ENCODE measurements at regions not wholly inside any gene's neighbourhood (a gene's known extent, or its start where the extent isn't known, plus 50 kb on each side); places are given as distances from the start of the nearest gene placed in this dataset.

DNA sequence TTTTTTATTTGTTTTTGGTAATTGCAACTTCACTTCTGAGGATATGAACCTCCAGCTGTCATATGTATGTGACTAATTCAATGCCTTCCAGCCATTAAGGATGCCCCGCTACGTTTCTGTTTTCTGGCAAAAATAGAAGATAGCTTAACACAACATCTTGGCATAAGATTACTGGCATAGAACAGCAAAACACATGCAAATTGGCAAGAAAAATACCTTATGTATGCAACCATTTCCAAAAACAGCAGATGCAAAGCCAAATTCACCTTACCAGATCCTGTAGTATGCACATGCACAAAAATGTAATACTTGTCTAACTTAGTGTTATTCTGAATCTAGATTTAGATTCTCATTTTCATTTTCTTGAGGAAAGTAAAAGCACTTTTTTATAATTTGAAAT, 461.1 kb upstream of the CYLC2 start:
- Histone ChIP-seq H3K4me2 (replicated peaks; ENCODE audit: low read depth, low read length, poor library complexity, severe bottlenecking) (no peak overlapping the region), H2AFZ (ENCODE audit: insufficient read depth, low read depth, low read length, poor library complexity, severe bottlenecking) (no peak overlapping the region), H3K36me3 (replicated peaks in 1 of 2; ENCODE audit: control extremely low read depth in 1 of 2, control insufficient read depth in 1 of 2, extremely low read depth in 1 of 2, insufficient read depth in 2 of 2, low read length in 1 of 2) (no peaks in the 10 kb centered on the region), H3K4me3 (ENCODE audit: control extremely low read depth in 1 of 5, extremely low read depth in 1 of 5, insufficient read depth in 1 of 5, low read depth in 2 of 5, low read length in 4 of 5) (no peak overlapping the region), H3K79me2 (ENCODE audit: control insufficient read depth, insufficient read depth, low read length) (no peaks in the 10 kb centered on the region), H3K27ac (ENCODE audit: low read length in 2 of 2) (no peak overlapping the region), H3K27me3 (replicated peaks in 1 of 4; ENCODE audit: control extremely low read depth in 1 of 4, control insufficient read depth in 3 of 4, insufficient read depth in 4 of 4, low read length in 3 of 4) (no peaks in the 10 kb centered on the region), H4K20me1 (ENCODE audit: control insufficient read depth, insufficient read depth, low read length, poor library complexity, severe bottlenecking) (no peaks in the 10 kb centered on the region), H3K9me3 (ENCODE audit: control extremely low read depth in 1 of 3, control insufficient read depth in 2 of 3, insufficient read depth in 1 of 3, low read length in 2 of 3) (no peaks in the 10 kb centered on the region), H3K9ac (ENCODE audit: low read length) (no peak overlapping the region), H3K4me1 (ENCODE audit: control insufficient read depth in 2 of 2, insufficient read depth in 2 of 2, low read length in 2 of 2) (no peaks in the 10 kb centered on the region)
- ATAC-seq (ENCODE audit: low read depth) (no peak), DNase-seq (no peak)
- no peaks in the 10 kb centered on the region for H3K27me3 Mint-ChIP-seq
- ChIA-PET CTCF (no interaction called here), POLR2A (no interaction called here)
- WGBS (ENCODE audit: insufficient coverage): 100% methylated on average over 2 of the region's 2 CpGs
- no peak for TF ChIP-seq EZH2 (IDR thresholded peaks at IDR 0.05; ENCODE audit: borderline replicate concordance, insufficient read depth, low read depth, low read length, poor library complexity, severe bottlenecking)
- TF ChIP-seq, protein P1, sequence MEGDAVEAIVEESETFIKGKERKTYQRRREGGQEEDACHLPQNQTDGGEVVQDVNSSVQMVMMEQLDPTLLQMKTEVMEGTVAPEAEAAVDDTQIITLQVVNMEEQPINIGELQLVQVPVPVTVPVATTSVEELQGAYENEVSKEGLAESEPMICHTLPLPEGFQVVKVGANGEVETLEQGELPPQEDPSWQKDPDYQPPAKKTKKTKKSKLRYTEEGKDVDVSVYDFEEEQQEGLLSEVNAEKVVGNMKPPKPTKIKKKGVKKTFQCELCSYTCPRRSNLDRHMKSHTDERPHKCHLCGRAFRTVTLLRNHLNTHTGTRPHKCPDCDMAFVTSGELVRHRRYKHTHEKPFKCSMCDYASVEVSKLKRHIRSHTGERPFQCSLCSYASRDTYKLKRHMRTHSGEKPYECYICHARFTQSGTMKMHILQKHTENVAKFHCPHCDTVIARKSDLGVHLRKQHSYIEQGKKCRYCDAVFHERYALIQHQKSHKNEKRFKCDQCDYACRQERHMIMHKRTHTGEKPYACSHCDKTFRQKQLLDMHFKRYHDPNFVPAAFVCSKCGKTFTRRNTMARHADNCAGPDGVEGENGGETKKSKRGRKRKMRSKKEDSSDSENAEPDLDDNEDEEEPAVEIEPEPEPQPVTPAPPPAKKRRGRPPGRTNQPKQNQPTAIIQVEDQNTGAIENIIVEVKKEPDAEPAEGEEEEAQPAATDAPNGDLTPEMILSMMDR (IDR thresholded peaks at IDR 0.05): no peak
- intact Hi-C loops (cut with micrococcal nuclease): no loop called here
- H3K4me1 Mint-ChIP-seq: no peaks in the 10 kb centered on the region
- H3K4me3 Mint-ChIP-seq: no peak overlapping the region
- peaks cover 2% of the 10 kb centered on the region for H3K9me3 Mint-ChIP-seq (ENCODE audit: insufficient read depth)
- H3K27ac Mint-ChIP-seq: no peak overlapping the region

DNA sequence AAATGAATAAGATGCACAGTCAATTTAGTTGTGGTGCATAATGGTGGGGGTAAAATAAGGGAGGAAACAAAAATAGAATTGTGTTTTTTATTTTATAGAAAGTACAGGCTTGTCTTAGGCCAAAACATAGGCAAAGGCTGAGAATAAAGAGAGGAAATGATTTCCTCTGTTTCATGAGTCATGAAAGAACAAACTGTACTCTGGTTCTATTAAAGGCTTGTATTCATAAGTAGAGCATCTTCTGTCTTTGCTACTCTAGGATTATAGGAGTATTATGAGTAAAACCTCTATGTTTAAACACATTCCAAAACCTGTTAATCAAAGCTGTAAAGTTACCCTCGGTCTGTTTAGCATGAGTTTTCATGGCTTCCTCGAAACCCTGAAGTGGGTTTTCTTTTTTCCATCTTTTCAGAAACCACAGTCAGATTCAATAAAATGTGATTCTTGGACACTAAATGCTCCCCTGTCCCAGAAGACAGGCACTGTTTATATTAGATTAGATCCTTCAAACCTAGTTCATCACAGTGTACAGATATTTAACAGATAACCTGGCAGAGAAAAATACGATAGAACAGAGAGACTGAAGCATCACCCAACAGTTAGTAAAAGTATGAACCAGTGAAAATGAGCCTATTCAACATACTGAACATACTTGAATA, 473.9 kb upstream of the CYLC2 start:
- Mint-ChIP-seq H3K27ac (no peak overlapping the region), H3K9me3 (ENCODE audit: insufficient read depth) (peaks cover 1% of the 10 kb centered on the region), H3K4me1 (no peaks in the 10 kb centered on the region), H3K27me3 (no peaks in the 10 kb centered on the region), H3K4me3 (no peak overlapping the region)
- no peak overlapping the region for H3K4me3 ChIP-seq (ENCODE audit: control extremely low read depth in 1 of 5, extremely low read depth in 1 of 5, insufficient read depth in 1 of 5, low read depth in 2 of 5, low read length in 4 of 5)
- H3K79me2 ChIP-seq (ENCODE audit: control insufficient read depth, insufficient read depth, low read length): no peaks in the 10 kb centered on the region
- H2AFZ ChIP-seq (ENCODE audit: insufficient read depth, low read depth, low read length, poor library complexity, severe bottlenecking): no peak overlapping the region
- CTCF ChIA-PET: no interaction called here
- no peaks in the 10 kb centered on the region for H3K4me1 ChIP-seq (ENCODE audit: control insufficient read depth in 2 of 2, insufficient read depth in 2 of 2, low read length in 2 of 2)
- ATAC-seq (ENCODE audit: low read depth) (no peak), DNase-seq (no peak)
- no peak overlapping the region for H3K27ac ChIP-seq (ENCODE audit: low read length in 2 of 2)
- WGBS (ENCODE audit: insufficient coverage): no CpG with 5 or more reads among the region's 3 CpGs
- no peaks in the 10 kb centered on the region for H3K36me3 ChIP-seq (replicated peaks in 1 of 2; ENCODE audit: control extremely low read depth in 1 of 2, control insufficient read depth in 1 of 2, extremely low read depth in 1 of 2, insufficient read depth in 2 of 2, low read length in 1 of 2)
- H3K4me2 ChIP-seq (replicated peaks; ENCODE audit: low read depth, low read length, poor library complexity, severe bottlenecking): no peak overlapping the region
- H4K20me1 ChIP-seq (ENCODE audit: control insufficient read depth, insufficient read depth, low read length, poor library complexity, severe bottlenecking): no peaks in the 10 kb centered on the region
- TF ChIP-seq EZH2 (IDR thresholded peaks at IDR 0.05; ENCODE audit: borderline replicate concordance, insufficient read depth, low read depth, low read length, poor library complexity, severe bottlenecking): no peak
- TF ChIP-seq, protein P1 (IDR thresholded peaks at IDR 0.05): no peak
- intact Hi-C loops (cut with micrococcal nuclease): no loop called here
- POLR2A ChIA-PET: no interaction called here
- no peaks in the 10 kb centered on the region for H3K9me3 ChIP-seq (ENCODE audit: control extremely low read depth in 1 of 3, control insufficient read depth in 2 of 3, insufficient read depth in 1 of 3, low read length in 2 of 3)
- no peaks in the 10 kb centered on the region for H3K27me3 ChIP-seq (replicated peaks in 1 of 4; ENCODE audit: control extremely low read depth in 1 of 4, control insufficient read depth in 3 of 4, insufficient read depth in 4 of 4, low read length in 3 of 4)
- no peak overlapping the region for H3K9ac ChIP-seq (ENCODE audit: low read length)

Data from B cell (primary cell).